ENCODE measurements at regions not wholly inside any gene's neighbourhood (a gene's known extent, or its start where the extent isn't known, plus 50 kb on each side); places are given as distances from the start of the nearest gene placed in this dataset.

DNA sequence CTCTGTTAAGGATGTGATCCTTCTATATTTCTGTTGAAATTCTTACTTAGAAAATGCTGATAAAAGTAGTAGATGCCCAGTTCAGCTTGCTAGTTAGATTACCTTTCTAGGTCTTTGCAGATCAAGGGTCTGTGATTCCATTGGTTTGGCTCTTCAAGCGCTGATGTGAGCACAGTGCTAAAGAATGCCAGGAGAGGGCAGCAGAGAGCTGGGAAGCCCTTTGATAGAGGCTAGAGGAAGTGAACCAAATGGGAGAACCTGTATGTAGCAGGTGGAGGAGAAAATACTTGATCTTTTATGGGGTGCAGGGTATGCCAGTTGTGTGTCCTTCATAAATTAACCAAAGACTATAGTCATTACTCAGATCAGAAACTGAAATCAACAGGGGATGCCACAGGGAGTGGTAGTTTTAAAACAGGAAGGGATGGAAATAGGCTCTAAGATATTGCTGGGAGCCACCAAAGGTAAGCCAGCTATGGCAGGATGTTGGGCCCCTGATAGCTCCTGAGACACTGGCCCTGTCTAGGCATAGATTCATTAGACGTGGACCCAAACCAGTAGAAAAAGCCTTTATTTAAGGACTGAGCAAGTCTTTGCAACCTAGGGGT is 677.4 kb downstream of the SQOR start:
- Mint-ChIP-seq H3K9me3 (no peaks in the 10 kb centered on the region), H3K36me3 (ENCODE audit: low read depth) (no peaks in the 10 kb centered on the region), H3K27ac (no peak overlapping the region), H3K4me3 (no peak overlapping the region), H3K4me1 (no peaks in the 10 kb centered on the region), H3K27me3 (no peaks in the 10 kb centered on the region)
- peak; percentile 57 for ATAC-seq (replicated peaks)

DNA sequence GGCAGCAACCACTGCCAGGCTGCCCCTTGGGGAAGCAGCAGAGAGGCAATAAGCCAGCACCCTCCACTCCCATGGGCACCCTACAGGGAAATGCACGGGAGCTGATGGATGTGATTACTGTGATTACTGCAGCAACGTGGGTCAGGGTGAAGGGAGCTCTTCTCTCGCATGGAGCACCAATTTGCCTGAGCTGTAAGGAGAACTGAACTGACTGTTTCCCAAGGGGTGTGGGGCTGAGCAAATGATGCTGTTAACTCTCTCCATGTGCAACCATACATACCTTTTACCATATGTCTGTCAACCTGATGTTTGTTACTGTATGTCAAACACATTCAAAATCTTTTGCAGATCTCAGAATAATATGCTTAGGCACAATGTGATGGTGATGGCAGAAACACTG is 680.6 kb downstream of the SQOR start:
- H3K4me1 Mint-ChIP-seq, result no peaks in the 10 kb centered on the region
- ATAC-seq (replicated peaks), result no peak
- no peak overlapping the region for H3K4me3 Mint-ChIP-seq
- H3K36me3 Mint-ChIP-seq (ENCODE audit: low read depth), result no peaks in the 10 kb centered on the region
- H3K27me3 Mint-ChIP-seq, result peaks cover 3% of the 10 kb centered on the region
- no peak overlapping the region for H3K27ac Mint-ChIP-seq
- H3K9me3 Mint-ChIP-seq, result no peaks in the 10 kb centered on the region

DNA sequence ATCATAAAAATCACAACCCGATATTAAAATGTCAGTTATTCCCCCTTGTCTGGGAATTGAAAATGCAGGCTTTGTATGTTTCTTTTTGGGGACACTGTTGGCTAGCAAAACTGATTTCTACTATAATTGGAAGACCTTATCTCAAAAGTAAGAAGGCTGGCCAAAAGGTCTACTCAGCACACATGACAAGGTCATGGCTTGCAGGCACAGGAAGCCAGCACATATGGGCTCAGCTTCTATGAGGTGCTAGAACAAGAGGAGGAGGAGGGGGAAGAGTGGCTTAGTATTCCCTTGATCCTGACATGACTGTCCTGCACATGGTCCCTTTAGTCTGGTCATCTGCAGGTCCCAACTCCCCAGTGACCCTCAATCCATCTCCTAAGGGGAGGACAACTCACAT is 681.2 kb downstream of the SQOR start:
- Mint-ChIP-seq H3K9me3 (no peaks in the 10 kb centered on the region), H3K4me1 (no peaks in the 10 kb centered on the region), H3K27me3 (peaks cover 8% of the 10 kb centered on the region), H3K4me3 (no peak overlapping the region), H3K27ac (no peak overlapping the region), H3K36me3 (ENCODE audit: low read depth) (no peaks in the 10 kb centered on the region)
- no peak for ATAC-seq (replicated peaks)

GRCh38 chr15:46317029-46317428 is 682.2 kb downstream of the SQOR start:
- H3K9me3 Mint-ChIP-seq, result no peaks in the 10 kb centered on the region
- no peaks in the 10 kb centered on the region for H3K4me1 Mint-ChIP-seq
- H3K36me3 Mint-ChIP-seq (ENCODE audit: low read depth), result no peaks in the 10 kb centered on the region
- H3K27me3 Mint-ChIP-seq, result peaks cover 8% of the 10 kb centered on the region
- no peak for ATAC-seq (replicated peaks)
- no peak overlapping the region for H3K27ac Mint-ChIP-seq
- H3K4me3 Mint-ChIP-seq, result no peak overlapping the region

GRCh38 chr15:46322753-46323152 is 687.9 kb downstream of the SQOR start:
- Mint-ChIP-seq H3K36me3 (ENCODE audit: low read depth) (no peaks in the 10 kb centered on the region), H3K27ac (no peak overlapping the region), H3K4me3 (no peak overlapping the region), H3K27me3 (peaks cover 8% of the 10 kb centered on the region), H3K9me3 (no peaks in the 10 kb centered on the region), H3K4me1 (no peaks in the 10 kb centered on the region)
- ATAC-seq (replicated peaks), result no peak

DNA sequence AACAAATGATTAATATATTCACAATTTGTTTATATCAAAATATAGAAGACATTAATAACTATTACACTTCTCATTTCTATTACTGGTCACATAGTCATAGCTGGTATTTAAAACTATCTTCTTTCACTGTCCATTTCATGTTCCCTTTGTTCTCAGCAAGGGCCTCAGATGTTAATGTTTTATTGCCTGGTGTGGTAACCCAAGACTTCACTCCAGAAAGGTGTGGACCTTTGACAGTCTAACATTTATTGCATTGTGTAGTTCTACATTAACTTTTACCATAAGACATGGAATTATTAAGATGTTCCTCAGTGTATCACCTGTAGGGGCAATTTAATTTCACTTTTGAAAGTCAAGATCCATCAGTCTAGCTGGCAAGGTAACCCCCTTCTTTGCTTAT is 691.3 kb downstream of the SQOR start:
- peaks cover 3% of the 10 kb centered on the region for H3K27me3 Mint-ChIP-seq
- no peak overlapping the region for H3K27ac Mint-ChIP-seq
- no peaks in the 10 kb centered on the region for H3K36me3 Mint-ChIP-seq (ENCODE audit: low read depth)
- H3K4me1 Mint-ChIP-seq, result no peaks in the 10 kb centered on the region
- H3K4me3 Mint-ChIP-seq, result no peak overlapping the region
- ATAC-seq (replicated peaks), result no peak
- H3K9me3 Mint-ChIP-seq, result no peaks in the 10 kb centered on the region

- H3K36me3 Mint-ChIP-seq (ENCODE audit: low read depth), result no peaks in the 10 kb centered on the region
- H3K4me3 Mint-ChIP-seq, result no peak overlapping the region
- peaks cover 3% of the 10 kb centered on the region for H3K27me3 Mint-ChIP-seq
- H3K4me1 Mint-ChIP-seq, result no peaks in the 10 kb centered on the region
- H3K9me3 Mint-ChIP-seq, result no peaks in the 10 kb centered on the region
- no peak overlapping the region for H3K27ac Mint-ChIP-seq
- ATAC-seq (replicated peaks), result no peak
Observed at GRCh38 chr15:46328821-46329220, 694.0 kb downstream of the SQOR start.

DNA sequence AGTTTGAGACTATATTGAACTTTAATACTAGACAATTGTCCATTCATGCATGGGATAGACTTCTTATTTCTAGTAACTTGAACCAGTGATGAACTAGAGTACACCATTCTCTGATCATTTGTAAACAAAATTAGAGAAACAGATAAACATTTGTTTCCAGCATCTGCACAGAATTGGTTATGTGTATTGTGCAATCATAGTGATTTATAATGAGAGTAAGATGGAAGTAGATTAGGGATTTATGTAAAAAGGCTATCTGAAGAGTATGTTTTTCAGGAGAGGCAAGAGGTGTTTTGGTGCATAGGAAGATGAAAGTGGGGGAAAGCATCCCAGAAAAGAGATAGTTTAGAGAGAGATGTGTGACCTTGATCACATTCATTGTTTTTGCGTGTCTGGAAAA is 695.0 kb downstream of the SQOR start:
- ATAC-seq (replicated peaks), result no peak
- no peaks in the 10 kb centered on the region for H3K36me3 Mint-ChIP-seq (ENCODE audit: low read depth)
- H3K27me3 Mint-ChIP-seq, result peaks cover 3% of the 10 kb centered on the region
- H3K4me1 Mint-ChIP-seq, result no peaks in the 10 kb centered on the region
- H3K27ac Mint-ChIP-seq, result no peak overlapping the region
- no peak overlapping the region for H3K4me3 Mint-ChIP-seq
- H3K9me3 Mint-ChIP-seq, result no peaks in the 10 kb centered on the region

DNA sequence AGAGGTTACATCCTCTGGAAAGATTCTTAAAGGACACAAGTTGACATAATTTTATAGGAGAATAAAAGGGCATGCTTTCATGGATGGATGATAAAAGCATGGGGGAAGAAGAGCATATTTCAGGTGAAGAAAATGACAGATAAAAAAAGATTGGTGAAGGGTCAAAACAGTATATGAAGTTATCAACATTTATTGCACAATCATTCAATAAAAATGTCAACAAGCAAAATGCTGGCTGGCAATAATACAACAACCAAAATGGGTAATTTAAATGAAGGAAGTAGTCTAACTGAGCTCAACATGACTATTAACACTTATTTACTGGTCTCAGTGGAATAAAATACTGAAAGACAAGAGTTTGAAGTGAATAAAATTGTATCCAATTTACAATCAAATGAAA is 696.7 kb downstream of the SQOR start:
- H3K4me3 Mint-ChIP-seq, result no peak overlapping the region
- H3K27me3 Mint-ChIP-seq, result peaks cover 3% of the 10 kb centered on the region
- H3K9me3 Mint-ChIP-seq, result no peaks in the 10 kb centered on the region
- no peak overlapping the region for H3K27ac Mint-ChIP-seq
- no peaks in the 10 kb centered on the region for H3K36me3 Mint-ChIP-seq (ENCODE audit: low read depth)
- H3K4me1 Mint-ChIP-seq, result no peaks in the 10 kb centered on the region
- no peak for ATAC-seq (replicated peaks)

DNA sequence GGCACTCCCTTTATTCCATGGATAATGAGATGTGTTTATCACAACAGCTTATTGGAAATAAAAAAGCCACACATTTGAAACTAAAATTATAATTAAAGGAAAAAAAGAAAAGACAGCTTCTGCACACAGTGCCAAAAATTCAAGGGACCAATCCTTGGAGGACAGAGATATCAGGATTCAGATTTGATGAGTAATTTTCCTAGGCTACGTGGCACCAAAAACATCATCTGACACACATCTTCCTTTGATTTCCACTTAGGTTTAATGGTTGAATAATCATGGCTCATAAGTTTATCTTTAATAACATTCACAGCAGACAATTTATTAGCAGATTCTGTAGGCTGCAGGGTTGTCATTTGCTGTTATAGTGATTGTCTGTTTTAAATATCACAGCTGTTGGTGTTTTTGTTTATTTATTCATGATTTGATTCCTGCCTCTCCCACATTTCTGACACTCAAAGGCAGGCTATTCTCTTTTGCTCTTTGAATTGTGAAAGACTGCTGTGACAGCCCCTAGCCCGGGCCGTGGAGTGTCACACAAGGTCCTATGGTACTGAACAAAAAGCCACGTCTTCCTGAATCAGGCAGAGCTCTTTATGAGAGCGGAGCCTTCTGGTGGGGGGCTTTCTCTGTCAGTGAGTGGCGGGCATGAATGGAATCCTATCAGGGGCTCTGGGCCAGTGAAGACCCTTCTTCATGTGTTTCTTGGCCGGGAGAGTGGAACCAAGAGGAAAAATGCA is 708.5 kb downstream of the SQOR start:
- Mint-ChIP-seq H3K27ac (no peak overlapping the region), H3K27me3 (no peaks in the 10 kb centered on the region)
- ATAC-seq (replicated peaks), result no peak

DNA sequence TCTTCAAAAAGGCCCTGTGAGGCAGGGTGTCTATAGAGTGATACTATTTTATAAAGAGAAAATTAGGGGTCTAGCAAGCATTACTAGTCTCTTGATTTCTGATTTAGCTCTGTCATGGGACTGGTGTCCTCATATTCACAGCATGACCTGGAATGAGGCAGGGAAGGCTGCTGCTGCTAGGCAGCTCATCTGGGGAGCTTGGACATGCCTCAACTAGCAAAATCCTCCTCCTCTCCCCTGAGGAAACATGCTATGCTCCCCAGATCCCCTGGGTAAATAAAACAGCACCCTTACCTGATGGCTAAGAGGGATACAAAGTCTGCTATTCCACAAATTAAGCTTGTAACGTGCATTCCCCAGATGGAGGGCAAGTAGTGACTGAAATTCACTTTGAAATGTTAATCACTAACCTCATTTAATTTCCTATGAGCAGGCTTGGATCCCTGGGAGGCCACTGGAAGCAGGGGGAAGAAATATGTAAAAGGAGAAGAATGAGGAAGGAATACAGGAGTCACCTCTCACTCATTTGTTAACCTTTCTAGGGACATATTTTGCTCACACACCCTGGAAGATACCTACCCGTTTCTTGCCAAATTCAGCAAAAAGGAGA is 709.4 kb downstream of the SQOR start:
- Mint-ChIP-seq H3K27me3 (no peaks in the 10 kb centered on the region), H3K36me3 (ENCODE audit: low read depth) (no peaks in the 10 kb centered on the region), H3K4me1 (no peaks in the 10 kb centered on the region), H3K9me3 (no peaks in the 10 kb centered on the region), H3K27ac (no peak overlapping the region), H3K4me3 (no peak overlapping the region)
- ATAC-seq (replicated peaks), result no peak

More for the DNA sequence above, 708.5 kb downstream of the SQOR start:
- no peaks in the 10 kb centered on the region for H3K9me3 Mint-ChIP-seq
- H3K4me1 Mint-ChIP-seq, result no peaks in the 10 kb centered on the region
- no peak overlapping the region for H3K4me3 Mint-ChIP-seq
- no peaks in the 10 kb centered on the region for H3K36me3 Mint-ChIP-seq (ENCODE audit: low read depth)

GRCh38 chr15:46344915-46345314 is 710.1 kb downstream of the SQOR start:
- no peak for ATAC-seq (replicated peaks)
- Mint-ChIP-seq H3K36me3 (ENCODE audit: low read depth) (no peaks in the 10 kb centered on the region), H3K9me3 (no peaks in the 10 kb centered on the region), H3K4me1 (no peaks in the 10 kb centered on the region), H3K27me3 (no peaks in the 10 kb centered on the region), H3K27ac (no peak overlapping the region), H3K4me3 (no peak overlapping the region)

DNA sequence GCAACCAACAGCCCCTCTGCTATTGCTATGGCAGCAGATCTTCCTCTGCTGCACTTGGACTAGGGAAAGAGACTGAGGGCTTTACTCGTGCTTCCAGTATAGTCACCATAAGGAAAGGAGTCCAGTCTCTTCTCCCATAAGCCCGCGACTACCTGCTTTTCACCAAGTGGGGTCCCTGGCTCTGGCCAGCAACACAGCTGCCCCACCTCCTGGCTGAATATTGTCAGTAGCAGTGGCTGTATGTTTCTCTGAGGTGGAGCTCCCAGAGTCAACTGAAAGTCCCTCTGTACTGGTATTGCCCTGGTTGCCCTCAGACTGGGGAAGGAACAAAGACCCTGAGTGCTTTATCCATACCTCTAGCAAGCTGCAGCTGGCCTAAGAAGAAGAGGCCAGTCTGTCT is 719.6 kb downstream of the SQOR start:
- no peak overlapping the region for H3K27ac Mint-ChIP-seq
- H3K4me1 Mint-ChIP-seq, result no peaks in the 10 kb centered on the region
- ATAC-seq (replicated peaks), result no peak
- H3K27me3 Mint-ChIP-seq, result no peaks in the 10 kb centered on the region
- no peaks in the 10 kb centered on the region for H3K36me3 Mint-ChIP-seq (ENCODE audit: low read depth)
- peaks cover 6% of the 10 kb centered on the region for H3K9me3 Mint-ChIP-seq
- no peak overlapping the region for H3K4me3 Mint-ChIP-seq

- ATAC-seq (replicated peaks), result no peak
- no peaks in the 10 kb centered on the region for H3K4me1 Mint-ChIP-seq
- no peak overlapping the region for H3K4me3 Mint-ChIP-seq
- no peak overlapping the region for H3K27ac Mint-ChIP-seq
- peaks cover 14% of the 10 kb centered on the region for H3K9me3 Mint-ChIP-seq
- H3K27me3 Mint-ChIP-seq, result no peaks in the 10 kb centered on the region
- H3K36me3 Mint-ChIP-seq (ENCODE audit: low read depth), result no peaks in the 10 kb centered on the region
Observed at GRCh38 chr15:46365572-46365971, 730.7 kb downstream of the SQOR start.

DNA sequence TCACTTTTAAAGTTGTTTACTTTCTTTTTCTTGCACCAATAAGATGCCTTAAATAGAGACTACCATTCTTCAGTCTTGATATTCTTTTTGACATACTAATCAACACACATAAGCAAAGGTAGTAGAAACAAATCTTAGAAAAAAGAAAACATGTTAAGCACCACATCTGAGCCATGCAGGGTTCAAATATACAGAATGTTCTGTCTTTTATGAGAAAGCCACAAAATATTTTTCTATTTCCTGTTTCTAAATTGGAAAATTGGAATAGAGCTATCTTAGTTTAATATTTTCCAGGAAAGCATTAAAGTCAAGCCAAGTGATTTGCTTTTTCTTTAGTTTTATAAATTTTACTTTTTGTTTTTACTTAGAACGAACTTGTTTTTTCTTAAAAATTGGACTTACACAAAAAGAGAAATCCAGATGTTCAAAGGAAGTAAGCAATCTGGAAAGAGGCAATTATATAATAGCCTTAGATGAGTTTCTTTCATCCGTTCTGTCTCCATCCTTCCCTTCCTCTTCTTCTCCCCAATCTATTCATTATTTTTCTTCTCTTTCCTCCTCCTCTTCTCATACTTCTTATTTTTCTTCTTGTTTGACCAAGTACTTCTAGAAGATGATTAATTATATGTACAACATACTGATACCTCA is 731.7 kb downstream of the SQOR start:
- H3K9me3 Mint-ChIP-seq, result peaks cover 21% of the 10 kb centered on the region
- no peak overlapping the region for H3K4me3 Mint-ChIP-seq
- no peak overlapping the region for H3K27ac Mint-ChIP-seq
- no peak for ATAC-seq (replicated peaks)
- no peaks in the 10 kb centered on the region for H3K27me3 Mint-ChIP-seq
- H3K36me3 Mint-ChIP-seq (ENCODE audit: low read depth), result no peaks in the 10 kb centered on the region
- no peaks in the 10 kb centered on the region for H3K4me1 Mint-ChIP-seq
